K562 (cell line): ENCODE measurements at regions not wholly inside any gene's neighbourhood (a gene's known extent, or its start where the extent isn't known, plus 50 kb on each side); places are given as distances from the start of the nearest gene placed in this dataset.

Experiments used
- ATAC-seq: fragments of 200-7000 bp; cut with Tn5 transposase; 3 replicates; pipeline ENCODE4 v1.9.1; 2020; ENCODE audit warnings: moderate library complexity
- BruUV-seq: library from RNA; stranded (reverse); fragments of 400-500 nt; replicated peaks from 2 replicates; lab custom pipeline; 2021; lab: Mats Ljungman, UMichigan
- CTCF ChIA-PET: fragments of 300-600 bp; formaldehyde crosslinking; extraction: SDS; loops from one replicate; lab custom pipeline; 2021; ENCODE audit warnings: low intra/inter-chr PET ratio; lab: Yijun Ruan, JAX
- POLR2A ChIA-PET: fragments of 300-600, 350-650 bp; sonication (Branson Sonifier 250); formaldehyde crosslinking; extraction: SDS; loops from one replicate; lab custom pipeline; 2021; ENCODE audit warnings: antibody characterized with exemption, inconsistent platforms; lab: Yijun Ruan, JAX
- DNase-seq, 4 experiments: peaks; one replicate each; pipeline versions ENCODE4 v3.0.0 to v3.0.0-alpha.2; 2011 to 2018; ENCODE audit warnings: low spot score in 3 of 4, mixed read lengths in 3 of 4; ENCODE audit errors: extremely low read depth in 1 of 4
- FAIRE-seq: peaks from 2 replicates; lab custom pipeline; 2011; peaks lifted over from hg19 to GRCh38; lab: Jason Lieb, UNC
- H2AFZ ChIP-seq: 2 replicates; pipeline ENCODE4 v1.6.0; 2011; ENCODE audit warnings: low read depth, low read length, control low read depth, inconsistent platforms
- H3K27ac ChIP-seq: fragments of 200-600 bp; 3 replicates; pipeline ENCODE4 v1.8.0; 2011; ENCODE audit warnings: low read depth, mild to moderate bottlenecking, control low read depth, inconsistent platforms, low read length, moderate library complexity, mixed read lengths; ENCODE audit errors: extremely low read depth
- H3K27me3 ChIP-seq, 2 experiments: fragments of 300-600 bp in 1 of 2; 2 replicates in 1 of 2; 3 replicates in 1 of 2; pipeline versions ENCODE4 v1.6.0 to v1.8.0; 2011; ENCODE audit warnings: inconsistent platforms in 2 of 2, low read length in 2 of 2, mild to moderate bottlenecking in 1 of 2, mixed read lengths in 1 of 2, moderate library complexity in 1 of 2; ENCODE audit not compliant: control insufficient read depth in 2 of 2, insufficient read depth in 2 of 2
- H3K36me3 ChIP-seq: fragments of 300-600 bp; 3 replicates; pipeline ENCODE4 v1.8.0; 2011; ENCODE audit warnings: mild to moderate bottlenecking, low read length, inconsistent platforms; ENCODE audit not compliant: control insufficient read depth, insufficient read depth
- H3K4me1 ChIP-seq, 2 experiments: fragments of 200-600 bp in 1 of 2; replicated peaks in 1 of 2; 2 replicates in 1 of 2; 3 replicates in 1 of 2; pipeline versions ENCODE4 v1.5.1 to v1.8.0; 2011; ENCODE audit warnings: inconsistent platforms in 2 of 2, low read length in 2 of 2, mild to moderate bottlenecking in 1 of 2, mixed read lengths in 1 of 2, moderate library complexity in 1 of 2; ENCODE audit not compliant: control insufficient read depth in 2 of 2, insufficient read depth in 2 of 2
- H3K4me2 ChIP-seq: 2 replicates; pipeline ENCODE4 v1.6.1; 2011; ENCODE audit warnings: low read length, control low read depth, inconsistent platforms, mixed read lengths; ENCODE audit not compliant: insufficient read depth
- H3K4me3 ChIP-seq: fragments of 200-600 bp; sonication (generic), shearing (Covaris generic); 2 replicates; pipeline ENCODE4 v1.5.1; 2016; ENCODE audit warnings: control low read depth, inconsistent platforms
- H3K79me2 ChIP-seq: fragments of 200-600 bp; 3 replicates; pipeline ENCODE4 v1.8.0; 2011; ENCODE audit warnings: low read length, inconsistent platforms; ENCODE audit not compliant: control insufficient read depth, insufficient read depth
- H3K9ac ChIP-seq, 2 experiments: 2 replicates each; pipeline versions ENCODE4 v1.6.0 to v1.6.1; 2011; ENCODE audit warnings: low read depth in 2 of 2, low read length in 2 of 2, control low read depth in 1 of 2, inconsistent platforms in 1 of 2, mild to moderate bottlenecking in 1 of 2, mixed read lengths in 1 of 2; ENCODE audit not compliant: insufficient read depth in 1 of 2
- H3K9me1 ChIP-seq: one replicate; pipeline ENCODE4 v1.6.0; 2011; ENCODE audit warnings: inconsistent platforms, mild to moderate bottlenecking, low read length, moderate library complexity; ENCODE audit not compliant: control insufficient read depth, insufficient read depth
- H3K9me3 ChIP-seq: replicated peaks from 2 replicates; pipeline ENCODE4 v1.5.1; 2011; ENCODE audit warnings: low read depth, low read length, inconsistent platforms; ENCODE audit not compliant: control insufficient read depth, insufficient read depth
- H4K20me1 ChIP-seq: replicated peaks from 2 replicates; pipeline ENCODE4 v1.6.1; 2011; ENCODE audit warnings: low read length, inconsistent platforms, mixed read lengths; ENCODE audit not compliant: control insufficient read depth, insufficient read depth
- BRD9 ChIP-seq: fragments of 450-650 bp; IDR thresholded peaks from 2 replicates; pipeline ENCODE4 v1.6.1; 2018; ENCODE audit warnings: low read depth; ENCODE audit not compliant: partially characterized antibody
- EP300 ChIP-seq: IDR thresholded peaks from 2 replicates; pipeline ENCODE4 v1.6.1; 2012; ENCODE audit warnings: low read length, improper control_type of control experiment
- ETV6 ChIP-seq, 3 experiments: fragments of 150-350 bp in 1 of 3; sonication (generic) in 1 of 3; formaldehyde crosslinking in 1 of 3; IDR thresholded peaks; 2 replicates each; pipeline versions ENCODE4 v1.6.1 to v1.8.0; 2014 to 2022; ENCODE audit warnings: borderline replicate concordance in 2 of 3, low read depth in 2 of 3, antibody characterized with exemption in 1 of 3, low read length in 1 of 3, mild to moderate bottlenecking in 1 of 3, missing genetic modification reagents in 1 of 3
- FOSL1 ChIP-seq: fragments of 200-800 bp; sonication (Bioruptor generic); conservative IDR thresholded peaks from 2 replicates; pipeline ENCODE4 v1.6.1; 2016; ENCODE audit warnings: missing genetic modification characterization, missing compliant biosample characterization
- MTA1 ChIP-seq: fragments of 450-650 bp; IDR thresholded peaks from 2 replicates; pipeline ENCODE4 v1.6.1; 2017; ENCODE audit warnings: borderline replicate concordance
- NEUROD1 ChIP-seq: fragments of 150-350 bp; IDR thresholded peaks from 2 replicates; pipeline ENCODE4 v1.6.1; 2014; ENCODE audit warnings: borderline replicate concordance, low read length, low read depth; ENCODE audit not compliant: partially characterized antibody
- NFIC ChIP-seq: fragments of 450-650 bp; IDR thresholded peaks from 2 replicates; pipeline ENCODE4 v1.6.1; 2017; ENCODE audit warnings: mild to moderate bottlenecking, inconsistent platforms
- PHB ChIP-seq: fragments of 250-450 bp; sonication (Bioruptor Pico); IDR thresholded peaks from 2 replicates; pipeline ENCODE4 v1.5.0; 2021
- RBFOX2 ChIP-seq: fragments of 200-400 bp; formaldehyde crosslinking; IDR thresholded peaks from 2 replicates; pipeline ENCODE4 v1.6.1; 2017; ENCODE audit warnings: low read depth, mild to moderate bottlenecking, low read length, moderate library complexity
- RBM17 ChIP-seq: fragments of 200-400 bp; formaldehyde crosslinking; IDR thresholded peaks from 2 replicates; pipeline ENCODE4 v1.6.1; 2017; ENCODE audit warnings: low read depth, mild to moderate bottlenecking, low read length, borderline replicate concordance
- SETDB1 ChIP-seq: IDR thresholded peaks from one replicate; pipeline ENCODE4 v1.6.1; 2012; ENCODE audit warnings: low read length, control low read depth, inconsistent platforms
- SRSF7 ChIP-seq: fragments of 200-400 bp; formaldehyde crosslinking; optimal IDR thresholded peaks from 2 replicates; pipeline ENCODE3; 2017; ENCODE audit warnings: mild to moderate bottlenecking, low read depth, low read length
- in situ Hi-C: fragments of 300-500 bp; cut with MboI; formaldehyde crosslinking; loops from 4 replicates; pipeline ENCODE4 v1.15.0; 2018; ENCODE audit warnings: inconsistent platforms, mixed read lengths
- intact Hi-C: fragments of 100-400 bp; cut with micrococcal nuclease; formaldehyde crosslinking; loops from 2 replicates; pipeline ENCODE4 v1.14.2; 2022
- TF ChIP-seq, protein P1 (sequence below): IDR thresholded peaks from 2 replicates; pipeline ENCODE4 v1.6.1; 2014; ENCODE audit warnings: antibody characterized with exemption
- TF ChIP-seq, protein P2 (sequence below): fragments of 150-350 bp; IDR thresholded peaks from 2 replicates; pipeline ENCODE4 v1.6.1; 2014; ENCODE audit warnings: low read depth, mild to moderate bottlenecking, low read length, borderline replicate concordance

DNA sequence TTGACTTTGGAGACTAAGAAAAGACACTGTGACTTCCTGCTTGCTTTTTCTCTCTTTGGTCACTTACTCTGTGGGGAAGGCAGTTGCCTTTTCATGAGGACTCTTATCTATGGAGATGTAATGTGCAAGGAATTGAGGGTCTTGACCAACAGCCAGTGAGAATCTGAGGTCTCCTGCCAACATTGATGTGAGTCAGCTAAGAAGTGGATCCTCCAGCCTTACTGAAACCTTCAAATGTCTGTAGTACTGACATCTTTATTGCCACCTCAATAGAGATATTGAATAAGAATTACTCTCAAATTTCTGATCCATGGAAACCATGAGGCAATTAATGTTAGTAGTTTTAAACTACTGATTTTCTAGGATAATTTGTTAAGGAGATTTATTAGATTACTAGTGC lies 598.4 kb downstream of the ADGRL2 start:
- no peaks in the 10 kb centered on the region for H3K4me1 ChIP-seq
- H3K36me3 ChIP-seq: no peaks in the 10 kb centered on the region
- H3K27ac ChIP-seq: no peak overlapping the region
- no peak for DNase-seq
- H3K9ac ChIP-seq: no peak overlapping the region
- in situ Hi-C loops: no loop called here
- intact Hi-C loops: no loop called here
- H3K9me3 ChIP-seq: no peaks in the 10 kb centered on the region
- H3K27me3 ChIP-seq: no peaks in the 10 kb centered on the region
- POLR2A ChIA-PET: no interaction called here
- CTCF ChIA-PET: no interaction called here
- H2AFZ ChIP-seq: no peak overlapping the region
- H3K4me2 ChIP-seq: no peak overlapping the region
- ATAC-seq: no peak
- no peaks in the 10 kb centered on the region for H3K9me1 ChIP-seq
- no peaks in the 10 kb centered on the region for H3K79me2 ChIP-seq
- no peak overlapping the region for H3K4me3 ChIP-seq
- TF ChIP-seq ETV6 (IDR thresholded peaks at IDR 0.05; ENCODE audit: borderline replicate concordance in 1 of 2, low read depth in 2 of 2, low read length in 1 of 2) (no peak), ETV6 (CRISPR knock-in tag; IDR thresholded peaks at IDR 0.05; ENCODE audit: borderline replicate concordance) (no peak), RBM17 (no peak), RBFOX2 (no peak), FOSL1 (tag) (no peak), PHB (no peak), MTA1 (no peak), NEUROD1 (no peak), SRSF7 (no peak), BRD9 (no peak), EP300 (no peak), SETDB1 (no peak), NFIC (no peak)
- TF ChIP-seq, protein P1, sequence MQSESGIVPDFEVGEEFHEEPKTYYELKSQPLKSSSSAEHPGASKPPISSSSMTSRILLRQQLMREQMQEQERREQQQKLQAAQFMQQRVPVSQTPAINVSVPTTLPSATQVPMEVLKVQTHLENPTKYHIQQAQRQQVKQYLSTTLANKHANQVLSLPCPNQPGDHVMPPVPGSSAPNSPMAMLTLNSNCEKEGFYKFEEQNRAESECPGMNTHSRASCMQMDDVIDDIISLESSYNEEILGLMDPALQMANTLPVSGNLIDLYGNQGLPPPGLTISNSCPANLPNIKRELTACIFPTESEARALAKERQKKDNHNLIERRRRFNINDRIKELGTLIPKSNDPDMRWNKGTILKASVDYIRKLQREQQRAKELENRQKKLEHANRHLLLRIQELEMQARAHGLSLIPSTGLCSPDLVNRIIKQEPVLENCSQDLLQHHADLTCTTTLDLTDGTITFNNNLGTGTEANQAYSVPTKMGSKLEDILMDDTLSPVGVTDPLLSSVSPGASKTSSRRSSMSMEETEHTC: no peak
- TF ChIP-seq, protein P2, sequence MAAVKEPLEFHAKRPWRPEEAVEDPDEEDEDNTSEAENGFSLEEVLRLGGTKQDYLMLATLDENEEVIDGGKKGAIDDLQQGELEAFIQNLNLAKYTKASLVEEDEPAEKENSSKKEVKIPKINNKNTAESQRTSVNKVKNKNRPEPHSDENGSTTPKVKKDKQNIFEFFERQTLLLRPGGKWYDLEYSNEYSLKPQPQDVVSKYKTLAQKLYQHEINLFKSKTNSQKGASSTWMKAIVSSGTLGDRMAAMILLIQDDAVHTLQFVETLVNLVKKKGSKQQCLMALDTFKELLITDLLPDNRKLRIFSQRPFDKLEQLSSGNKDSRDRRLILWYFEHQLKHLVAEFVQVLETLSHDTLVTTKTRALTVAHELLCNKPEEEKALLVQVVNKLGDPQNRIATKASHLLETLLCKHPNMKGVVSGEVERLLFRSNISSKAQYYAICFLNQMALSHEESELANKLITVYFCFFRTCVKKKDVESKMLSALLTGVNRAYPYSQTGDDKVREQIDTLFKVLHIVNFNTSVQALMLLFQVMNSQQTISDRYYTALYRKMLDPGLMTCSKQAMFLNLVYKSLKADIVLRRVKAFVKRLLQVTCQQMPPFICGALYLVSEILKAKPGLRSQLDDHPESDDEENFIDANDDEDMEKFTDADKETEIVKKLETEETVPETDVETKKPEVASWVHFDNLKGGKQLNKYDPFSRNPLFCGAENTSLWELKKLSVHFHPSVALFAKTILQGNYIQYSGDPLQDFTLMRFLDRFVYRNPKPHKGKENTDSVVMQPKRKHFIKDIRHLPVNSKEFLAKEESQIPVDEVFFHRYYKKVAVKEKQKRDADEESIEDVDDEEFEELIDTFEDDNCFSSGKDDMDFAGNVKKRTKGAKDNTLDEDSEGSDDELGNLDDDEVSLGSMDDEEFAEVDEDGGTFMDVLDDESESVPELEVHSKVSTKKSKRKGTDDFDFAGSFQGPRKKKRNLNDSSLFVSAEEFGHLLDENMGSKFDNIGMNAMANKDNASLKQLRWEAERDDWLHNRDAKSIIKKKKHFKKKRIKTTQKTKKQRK: no peak
- no peaks in the 10 kb centered on the region for H4K20me1 ChIP-seq
- no TSS peak for BruUV-seq
- no peak for FAIRE-seq
